ENCODE measurements at regions not wholly inside any gene's neighbourhood (a gene's known extent, or its start where the extent isn't known, plus 50 kb on each side); places are given as distances from the start of the nearest gene placed in this dataset.
A peak's percentile ranks its signal among the peaks of the same experiment; 100 is the strongest.

DNA sequence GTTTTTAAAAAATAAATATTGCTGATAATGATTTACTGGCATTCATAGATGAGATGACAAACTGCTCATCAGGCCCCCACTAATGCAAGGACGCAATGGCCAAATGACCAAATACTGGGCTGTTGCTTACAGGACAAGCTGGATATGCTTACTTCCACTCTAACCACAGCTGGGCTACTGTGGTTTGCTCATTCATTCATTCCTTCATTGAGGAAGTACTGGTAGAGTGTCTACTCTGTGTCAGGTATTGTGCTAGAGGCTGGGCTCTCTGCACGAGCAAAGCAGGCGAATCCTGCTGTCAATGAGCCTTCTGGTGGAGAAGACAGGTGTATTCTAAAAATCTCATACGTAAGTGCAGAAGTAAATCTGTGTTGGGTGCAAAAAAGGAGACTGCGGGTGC, 113.3 kb upstream of the SLC38A2 start:
- no peaks in the 10 kb centered on the region for H3K27me3 ChIP-seq (ENCODE audit: control insufficient read depth in 3 of 3, insufficient read depth in 3 of 3, low read length in 3 of 3)
- no peak for DNase-seq
- 96 to 97% (median 96%) methylated on average over 5 of the region's 5 CpGs for WGBS, 3 donors
- H3K9me3 ChIP-seq (ENCODE audit: control insufficient read depth in 2 of 2, insufficient read depth in 1 of 2, low read depth in 1 of 2, low read length in 1 of 2) = no peaks in the 10 kb centered on the region
- H3K4me3 ChIP-seq (ENCODE audit: low read depth in 1 of 3, low read length in 3 of 3) = no peak overlapping the region
- H3K4me1 ChIP-seq (ENCODE audit: control insufficient read depth in 3 of 3, insufficient read depth in 2 of 3, low read depth in 1 of 3, low read length in 2 of 3) = peaks cover 0 to 2% (median 0%) of the 10 kb centered on the region in 3 donors
- no peak for FAIRE-seq
- H3K27ac ChIP-seq (ENCODE audit: low read depth in 1 of 3, low read length in 2 of 3) = no peak overlapping the region
- H3K36me3 ChIP-seq (ENCODE audit: control insufficient read depth in 3 of 3, insufficient read depth in 2 of 3, low read depth in 1 of 3, low read length in 3 of 3) = no peaks in the 10 kb centered on the region

GRCh38 chr12:46484396-46485061, 112.0 kb upstream of the SLC38A2 start:
- Histone ChIP-seq H3K27me3 (ENCODE audit: control insufficient read depth in 3 of 3, insufficient read depth in 3 of 3, low read length in 3 of 3) (no peaks in the 10 kb centered on the region), H3K9me3 (ENCODE audit: control insufficient read depth in 2 of 2, insufficient read depth in 1 of 2, low read depth in 1 of 2, low read length in 1 of 2) (no peaks in the 10 kb centered on the region), H3K4me3 (ENCODE audit: low read depth in 1 of 3, low read length in 3 of 3) (no peak overlapping the region), H3K27ac (ENCODE audit: low read depth in 1 of 3, low read length in 2 of 3) (no peak overlapping the region), H3K36me3 (ENCODE audit: control insufficient read depth in 3 of 3, insufficient read depth in 2 of 3, low read depth in 1 of 3, low read length in 3 of 3) (no peaks in the 10 kb centered on the region), H3K4me1 (ENCODE audit: control insufficient read depth in 3 of 3, insufficient read depth in 2 of 3, low read depth in 1 of 3, low read length in 2 of 3) (peaks cover 0 to 2% (median 0%) of the 10 kb centered on the region in 3 donors)
- FAIRE-seq (no peak), DNase-seq (no peak)
- WGBS, 3 donors = 85 to 95% (median 93%) methylated on average over 6 of the region's 6 CpGs

- Histone ChIP-seq H3K27ac (ENCODE audit: low read depth in 1 of 3, low read length in 2 of 3) (no peak overlapping the region), H3K27me3 (ENCODE audit: control insufficient read depth in 3 of 3, insufficient read depth in 3 of 3, low read length in 3 of 3) (no peaks in the 10 kb centered on the region), H3K36me3 (ENCODE audit: control insufficient read depth in 3 of 3, insufficient read depth in 2 of 3, low read depth in 1 of 3, low read length in 3 of 3) (no peaks in the 10 kb centered on the region), H3K9me3 (ENCODE audit: control insufficient read depth in 2 of 2, insufficient read depth in 1 of 2, low read depth in 1 of 2, low read length in 1 of 2) (no peaks in the 10 kb centered on the region), H3K4me1 (ENCODE audit: control insufficient read depth in 3 of 3, insufficient read depth in 2 of 3, low read depth in 1 of 3, low read length in 2 of 3) (peaks cover 0 to 2% (median 0%) of the 10 kb centered on the region in 3 donors), H3K4me3 (ENCODE audit: low read depth in 1 of 3, low read length in 3 of 3) (no peak overlapping the region)
- 85 to 88% (median 87%) methylated on average over 4 of the region's 4 CpGs for WGBS, 3 donors
- FAIRE-seq (no peak), DNase-seq (peak in 1 of 2 donors; percentile 40)
These were observed 111.2 kb upstream of the SLC38A2 start for GRCh38 chr12:46483572-46484395.

DNA sequence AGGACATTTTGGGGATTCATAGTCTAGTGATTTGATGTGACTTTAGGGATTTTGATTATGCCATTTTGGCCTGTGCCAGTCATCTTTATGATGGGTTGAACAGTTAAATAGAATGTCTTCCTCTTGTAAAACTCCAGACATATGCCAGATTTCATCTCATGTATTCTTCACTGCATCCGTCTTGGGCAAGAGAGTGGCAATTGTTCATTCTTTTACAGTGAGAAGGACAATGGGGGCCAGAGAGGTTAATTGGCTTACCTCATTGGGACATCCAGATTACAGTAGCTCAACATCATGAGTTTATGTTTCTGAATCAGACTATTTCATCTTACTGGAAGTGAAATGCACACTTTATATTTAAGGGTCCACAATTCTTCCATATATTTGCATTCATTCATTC, 108.2 kb upstream of the SLC38A2 start:
- no peak for FAIRE-seq
- WGBS, 3 donors = 92 to 100% (median 93%) methylated on average over 1 of the region's 1 CpG
- peaks cover 0 to 2% (median 0%) of the 10 kb centered on the region in 3 donors for H3K4me1 ChIP-seq (ENCODE audit: control insufficient read depth in 3 of 3, insufficient read depth in 2 of 3, low read depth in 1 of 3, low read length in 2 of 3)

GRCh38 chr12:46480316-46480715, 107.7 kb upstream of the SLC38A2 start:
- FAIRE-seq (no peak), DNase-seq (no peak)
- no peaks in the 10 kb centered on the region for H3K36me3 ChIP-seq (ENCODE audit: control insufficient read depth in 3 of 3, insufficient read depth in 2 of 3, low read depth in 1 of 3, low read length in 3 of 3)
- no peaks in the 10 kb centered on the region for H3K27me3 ChIP-seq (ENCODE audit: control insufficient read depth in 3 of 3, insufficient read depth in 3 of 3, low read length in 3 of 3)
- no peak overlapping the region for H3K27ac ChIP-seq (ENCODE audit: low read depth in 1 of 3, low read length in 2 of 3)
- no peak overlapping the region for H3K4me3 ChIP-seq (ENCODE audit: low read depth in 1 of 3, low read length in 3 of 3)
- H3K4me1 ChIP-seq (ENCODE audit: control insufficient read depth in 3 of 3, insufficient read depth in 2 of 3, low read depth in 1 of 3, low read length in 2 of 3) = peaks cover 0 to 2% (median 0%) of the 10 kb centered on the region in 3 donors
- WGBS, 3 donors = 87 to 96% (median 93%) methylated on average over 3 of the region's 3 CpGs
- no peaks in the 10 kb centered on the region for H3K9me3 ChIP-seq (ENCODE audit: control insufficient read depth in 2 of 2, insufficient read depth in 1 of 2, low read depth in 1 of 2, low read length in 1 of 2)

More for the DNA sequence above, 108.2 kb upstream of the SLC38A2 start:
- H3K4me3 ChIP-seq (ENCODE audit: low read depth in 1 of 3, low read length in 3 of 3) = no peak overlapping the region
- no peak overlapping the region for H3K27ac ChIP-seq (ENCODE audit: low read depth in 1 of 3, low read length in 2 of 3)
- H3K36me3 ChIP-seq (ENCODE audit: control insufficient read depth in 3 of 3, insufficient read depth in 2 of 3, low read depth in 1 of 3, low read length in 3 of 3) = no peaks in the 10 kb centered on the region
- DNase-seq = no peak
- H3K9me3 ChIP-seq (ENCODE audit: control insufficient read depth in 2 of 2, insufficient read depth in 1 of 2, low read depth in 1 of 2, low read length in 1 of 2) = no peaks in the 10 kb centered on the region
- H3K27me3 ChIP-seq (ENCODE audit: control insufficient read depth in 3 of 3, insufficient read depth in 3 of 3, low read length in 3 of 3) = no peaks in the 10 kb centered on the region

DNA sequence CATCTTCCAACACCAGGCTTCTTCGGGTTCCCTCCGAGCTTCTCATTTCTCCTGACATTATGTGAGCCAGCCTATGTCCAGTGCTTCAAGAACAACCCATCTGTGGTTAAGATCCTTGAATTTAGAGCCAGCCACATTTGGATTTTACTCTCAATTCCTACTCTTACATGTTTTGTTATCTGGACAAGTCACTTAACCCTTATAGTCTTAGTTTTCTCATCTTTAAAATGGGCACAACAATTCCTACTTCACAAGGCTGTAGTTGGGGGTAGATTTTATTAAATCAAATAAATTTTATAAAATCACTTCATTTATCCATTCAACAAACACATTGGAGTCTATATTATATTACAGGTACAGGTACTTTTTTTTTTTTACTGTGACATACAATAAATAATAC, 105.5 kb upstream of the SLC38A2 start:
- no peaks in the 10 kb centered on the region for H3K36me3 ChIP-seq (ENCODE audit: control insufficient read depth in 3 of 3, insufficient read depth in 2 of 3, low read depth in 1 of 3, low read length in 3 of 3)
- WGBS, 3 donors = 95 to 98% (median 97%) methylated on average over 2 of the region's 2 CpGs
- H3K4me3 ChIP-seq (ENCODE audit: low read depth in 1 of 3, low read length in 3 of 3) = no peak overlapping the region
- FAIRE-seq = no peak
- H3K27me3 ChIP-seq (ENCODE audit: control insufficient read depth in 3 of 3, insufficient read depth in 3 of 3, low read length in 3 of 3) = no peaks in the 10 kb centered on the region
- H3K27ac ChIP-seq (ENCODE audit: low read depth in 1 of 3, low read length in 2 of 3) = no peak overlapping the region
- no peak for DNase-seq
- H3K4me1 ChIP-seq (ENCODE audit: control insufficient read depth in 3 of 3, insufficient read depth in 2 of 3, low read depth in 1 of 3, low read length in 2 of 3) = peaks cover 0 to 12% (median 5%) of the 10 kb centered on the region in 3 donors
- no peaks in the 10 kb centered on the region for H3K9me3 ChIP-seq (ENCODE audit: control insufficient read depth in 2 of 2, insufficient read depth in 1 of 2, low read depth in 1 of 2, low read length in 1 of 2)

DNA sequence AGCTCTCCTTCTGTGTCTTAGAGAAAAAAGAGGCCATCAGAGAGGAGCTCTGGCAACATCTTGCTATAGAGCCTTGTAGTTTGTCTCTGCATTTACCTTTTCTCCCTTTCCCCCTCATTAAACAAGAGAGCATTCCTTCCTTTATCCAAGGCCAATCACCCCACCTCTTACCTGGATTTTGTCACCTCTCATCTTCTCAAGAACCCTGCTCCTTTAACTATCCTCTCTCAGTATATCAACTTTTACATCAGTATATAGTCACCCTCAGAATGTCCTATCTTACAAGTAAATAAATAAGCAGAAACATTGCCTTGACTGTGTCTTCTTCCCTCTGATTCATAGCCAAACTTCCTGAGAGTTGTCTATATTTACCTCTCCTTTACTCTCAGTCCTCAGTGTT, 105.0 kb upstream of the SLC38A2 start:
- no peak overlapping the region for H3K4me3 ChIP-seq (ENCODE audit: low read depth in 1 of 3, low read length in 3 of 3)
- peaks cover 0 to 12% (median 5%) of the 10 kb centered on the region in 3 donors for H3K4me1 ChIP-seq (ENCODE audit: control insufficient read depth in 3 of 3, insufficient read depth in 2 of 3, low read depth in 1 of 3, low read length in 2 of 3)
- H3K36me3 ChIP-seq (ENCODE audit: control insufficient read depth in 3 of 3, insufficient read depth in 2 of 3, low read depth in 1 of 3, low read length in 3 of 3) = no peaks in the 10 kb centered on the region
- FAIRE-seq (no peak), DNase-seq (no peak)
- H3K27me3 ChIP-seq (ENCODE audit: control insufficient read depth in 3 of 3, insufficient read depth in 3 of 3, low read length in 3 of 3) = no peaks in the 10 kb centered on the region
- H3K9me3 ChIP-seq (ENCODE audit: control insufficient read depth in 2 of 2, insufficient read depth in 1 of 2, low read depth in 1 of 2, low read length in 1 of 2) = no peaks in the 10 kb centered on the region
- no peak overlapping the region for H3K27ac ChIP-seq (ENCODE audit: low read depth in 1 of 3, low read length in 2 of 3)

DNA sequence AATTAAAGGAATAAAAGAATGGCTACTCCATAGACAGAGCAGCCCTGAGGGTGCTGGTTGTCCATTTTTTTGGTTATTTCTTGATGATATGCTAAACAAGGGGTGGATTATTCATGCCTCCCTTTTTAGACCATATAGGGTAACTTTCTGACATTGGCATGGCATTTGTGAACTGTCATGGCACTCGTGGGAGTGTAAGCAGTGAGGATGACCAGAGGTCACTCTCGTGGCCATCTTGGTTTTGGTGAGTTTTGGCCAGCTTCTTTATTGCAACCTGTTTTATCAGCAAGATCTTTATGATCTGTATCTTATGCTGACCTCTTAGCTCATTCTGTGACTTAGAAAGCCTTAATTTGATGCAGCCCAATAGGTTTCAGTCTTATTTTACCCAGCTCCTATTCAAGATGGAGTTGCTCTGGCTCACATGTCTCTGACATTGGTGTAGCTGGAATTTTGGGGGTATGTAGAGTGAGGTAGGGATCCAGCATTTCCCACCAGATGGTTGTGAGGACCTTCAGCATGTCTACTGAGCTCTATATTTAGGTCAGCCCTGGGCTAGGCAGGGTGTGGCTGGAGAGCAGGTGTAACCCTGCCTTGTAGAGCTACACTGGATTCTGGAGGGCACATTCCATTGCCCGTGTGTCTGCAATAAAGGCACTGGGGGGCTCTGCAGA, 103.5 kb upstream of the SLC38A2 start:
- FAIRE-seq (no peak), DNase-seq (no peak)
- Histone ChIP-seq H3K4me3 (ENCODE audit: low read depth in 1 of 3, low read length in 3 of 3) (no peak overlapping the region), H3K27ac (ENCODE audit: low read depth in 1 of 3, low read length in 2 of 3) (no peak overlapping the region), H3K27me3 (ENCODE audit: control insufficient read depth in 3 of 3, insufficient read depth in 3 of 3, low read length in 3 of 3) (no peaks in the 10 kb centered on the region), H3K9me3 (ENCODE audit: control insufficient read depth in 2 of 2, insufficient read depth in 1 of 2, low read depth in 1 of 2, low read length in 1 of 2) (no peaks in the 10 kb centered on the region), H3K36me3 (ENCODE audit: control insufficient read depth in 3 of 3, insufficient read depth in 2 of 3, low read depth in 1 of 3, low read length in 3 of 3) (no peaks in the 10 kb centered on the region), H3K4me1 (ENCODE audit: control insufficient read depth in 3 of 3, insufficient read depth in 2 of 3, low read depth in 1 of 3, low read length in 2 of 3) (peaks cover 1 to 12% (median 5%) of the 10 kb centered on the region in 3 donors)
- WGBS, 3 donors = 69 to 82% (median 75%) methylated on average over 3 of the region's 3 CpGs
